Stimulated activated CD8-positive, alpha-beta memory T cell treated with anti-CD3 and anti-CD28 coated beads, Interleukin-7, amount 100 ng/mL, for 1 hour (primary cell): ENCODE measurements at regions not wholly inside any gene's neighbourhood (a gene's known extent, or its start where the extent isn't known, plus 50 kb on each side); places are given as distances from the start of the nearest gene placed in this dataset.
"Not testable (repeated sequence)": the region's sequence is repeated elsewhere in the genome, so short reads cannot be mapped to it uniquely, and the experiment has no call there.

ENCODE experiments used
- DNase-seq, 2 donors: peaks; one replicate each; pipeline ENCODE4 v3.0.0-alpha.2; 2020; ENCODE audit warnings: low read depth in 2 of 2

DNA sequence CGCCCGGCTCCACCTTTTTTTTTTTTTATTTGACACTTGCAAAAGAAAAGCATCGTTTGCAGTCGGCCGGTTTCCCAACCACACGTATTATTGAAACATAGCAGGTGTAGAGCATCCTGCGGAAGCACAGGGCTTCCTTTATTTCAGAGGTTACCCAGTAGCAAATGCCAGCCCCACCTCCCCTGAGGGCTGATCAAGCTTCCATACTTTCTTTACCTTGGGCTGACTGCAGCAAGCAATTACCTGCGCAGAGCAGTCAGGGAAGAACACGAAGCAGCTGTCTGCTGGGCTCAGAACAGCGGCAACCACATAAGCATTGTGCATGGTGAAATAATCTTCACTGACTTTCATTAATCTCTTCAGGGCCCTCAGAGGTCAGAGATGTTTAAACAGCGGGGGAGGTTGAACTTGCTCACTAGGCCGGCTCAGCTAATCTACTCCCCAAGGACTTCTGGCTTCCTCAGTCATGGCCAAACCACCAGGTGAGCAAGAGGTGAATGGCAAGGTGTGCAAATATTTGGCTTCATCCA, 784.7 kb upstream of the AUTS2 start:
- DNase-seq, result no peak

DNA sequence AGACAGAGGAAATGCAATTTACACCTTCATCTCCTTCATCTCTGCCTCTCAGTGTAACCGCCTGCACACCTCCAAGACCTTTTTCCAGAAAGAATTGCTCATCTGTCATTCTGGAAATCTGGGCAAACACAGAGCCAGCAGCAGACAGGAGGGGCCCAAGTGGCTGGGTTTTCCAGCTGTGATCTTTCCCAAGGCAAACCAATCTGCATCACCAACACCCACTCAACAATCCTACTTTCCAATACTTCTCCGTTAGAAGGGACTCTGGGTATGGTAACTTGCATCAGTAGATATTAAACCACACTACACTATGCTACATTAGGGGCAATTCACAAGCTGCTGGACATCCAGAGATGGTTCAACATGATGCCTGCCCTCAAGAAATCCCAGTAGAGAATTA, 781.8 kb upstream of the AUTS2 start:
- no peak for DNase-seq

DNA sequence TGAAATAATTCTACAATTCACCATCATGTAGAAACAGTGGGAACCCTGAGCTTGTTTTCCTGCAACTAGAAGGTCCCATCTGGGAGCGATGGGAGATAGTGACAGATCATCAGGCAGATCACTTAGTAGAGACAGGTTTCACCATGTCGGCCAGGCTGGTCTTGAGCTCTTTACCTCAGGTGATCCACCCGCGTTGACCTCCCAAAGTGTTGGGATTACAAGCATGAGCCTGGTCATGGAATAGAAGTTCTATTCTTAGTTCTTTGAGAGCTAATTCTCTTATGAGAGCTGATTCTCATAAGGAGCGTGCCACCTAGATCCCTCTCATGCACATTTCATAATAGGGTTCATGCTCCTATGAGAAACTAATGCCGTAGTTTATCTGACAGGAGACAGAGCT, 778.0 kb upstream of the AUTS2 start:
- DNase-seq, result no peak

DNA sequence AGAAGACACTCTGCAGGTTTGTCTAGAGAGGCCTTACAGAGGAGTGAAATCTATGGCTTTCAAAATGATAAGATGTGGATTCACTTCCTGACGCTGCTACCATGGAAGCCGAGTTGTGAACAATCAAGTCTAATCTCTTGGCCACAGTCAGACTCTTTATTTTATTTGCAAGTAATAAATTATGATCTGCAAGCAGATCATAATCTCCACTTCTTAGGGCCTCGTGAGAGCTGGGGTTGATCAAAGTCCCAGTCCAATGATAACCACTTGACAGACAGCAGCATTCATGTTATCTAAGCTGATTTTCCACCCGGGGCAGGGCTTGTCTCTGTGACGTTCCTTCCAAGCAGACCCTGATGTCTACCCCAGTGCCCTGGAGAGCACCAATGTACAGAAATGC, 776.4 kb upstream of the AUTS2 start:
- no peak for DNase-seq

DNA sequence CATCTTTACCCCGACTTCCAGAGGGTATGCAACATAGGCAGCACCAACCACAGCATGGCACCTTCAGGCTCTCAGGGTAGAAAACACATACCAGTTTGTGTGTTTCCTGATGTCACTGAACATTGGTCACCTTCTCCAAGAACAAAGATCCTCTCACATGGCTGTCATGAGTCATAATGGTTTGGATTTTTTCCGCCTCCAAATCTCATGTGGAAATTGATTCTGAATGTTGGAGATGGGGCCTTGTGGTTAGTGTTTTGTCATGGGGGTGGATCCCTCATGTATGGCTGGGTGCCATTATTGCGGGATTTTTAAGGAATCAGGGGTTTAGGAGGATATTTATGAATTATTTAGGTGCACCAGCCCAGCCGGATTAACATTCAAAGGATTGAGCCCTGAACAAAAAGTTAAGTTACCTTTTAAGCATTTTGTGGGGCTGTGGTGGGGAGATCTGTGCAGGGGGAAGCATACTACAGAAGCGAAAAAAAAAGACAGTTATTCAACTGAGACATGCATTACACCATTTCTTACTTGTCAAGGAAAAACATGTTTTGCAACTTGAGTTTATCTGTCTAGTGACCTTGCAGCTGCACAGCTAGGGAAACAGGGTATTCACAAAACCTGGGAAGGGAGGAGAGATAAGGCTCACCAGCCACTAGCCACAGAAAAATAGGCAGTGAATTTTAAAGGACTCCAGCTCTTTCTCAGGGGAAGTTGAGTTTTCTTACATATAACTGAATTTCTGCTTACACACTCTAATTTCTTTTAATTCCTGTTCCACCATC, 774.1 kb upstream of the AUTS2 start:
- no peak for DNase-seq

DNA sequence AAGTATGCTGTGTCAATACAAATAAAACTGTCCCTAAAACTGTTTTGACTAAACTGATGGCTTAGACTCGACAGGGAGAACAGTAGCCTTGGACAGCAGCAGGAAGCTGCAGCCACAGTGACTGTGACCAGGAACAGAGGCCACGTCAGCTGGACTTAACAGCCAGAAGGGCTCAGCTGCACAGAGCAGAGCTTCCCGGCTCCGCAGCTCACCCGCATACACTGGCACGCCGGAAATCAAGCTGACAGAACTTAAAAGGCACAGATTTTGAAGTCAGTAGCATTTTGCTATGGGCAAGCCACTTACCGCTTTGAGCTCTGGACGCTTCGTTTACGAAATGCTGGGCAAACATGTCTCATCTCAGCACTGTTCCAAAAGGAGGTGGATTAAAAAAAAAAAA, 769.7 kb upstream of the AUTS2 start:
- no peak for DNase-seq

DNA sequence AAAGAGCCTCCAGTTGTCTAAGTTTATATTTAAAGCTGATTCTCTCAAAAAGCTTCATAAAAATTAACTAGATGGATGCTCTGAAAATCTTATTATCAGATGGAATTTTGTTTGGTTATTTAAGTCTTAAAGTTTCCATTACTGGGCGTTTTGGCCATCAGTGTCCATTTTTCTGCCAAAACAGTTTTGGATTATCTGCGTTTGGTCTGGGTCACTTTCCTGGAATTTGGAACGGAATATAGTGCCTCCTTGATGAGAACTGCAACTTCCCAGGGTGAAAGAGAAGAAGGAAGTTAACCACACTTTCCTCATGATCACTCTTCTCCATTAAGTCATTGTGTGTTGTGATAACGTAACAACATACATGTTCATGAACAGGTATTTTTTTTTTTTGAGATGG, 764.9 kb upstream of the AUTS2 start:
- DNase-seq, result no peak

DNA sequence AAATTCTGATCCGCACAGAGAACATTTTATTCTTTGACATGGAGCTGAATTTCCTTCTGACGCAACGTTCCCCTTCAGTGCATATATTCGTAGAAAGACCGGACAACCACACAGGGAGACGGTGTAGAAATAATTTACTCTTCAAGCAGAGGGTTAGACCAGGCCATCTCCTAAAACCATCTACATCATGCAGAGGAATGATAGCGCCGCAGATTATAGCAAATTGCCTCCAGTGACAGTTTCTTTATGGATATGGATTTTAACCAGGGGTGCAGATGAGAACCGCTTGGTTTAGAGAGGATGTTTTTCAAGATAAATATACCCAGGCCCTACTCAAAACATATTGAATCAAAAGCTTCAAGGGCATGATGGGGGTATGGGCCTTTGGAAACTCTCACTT, 759.3 kb upstream of the AUTS2 start:
- DNase-seq, result no peak

DNA sequence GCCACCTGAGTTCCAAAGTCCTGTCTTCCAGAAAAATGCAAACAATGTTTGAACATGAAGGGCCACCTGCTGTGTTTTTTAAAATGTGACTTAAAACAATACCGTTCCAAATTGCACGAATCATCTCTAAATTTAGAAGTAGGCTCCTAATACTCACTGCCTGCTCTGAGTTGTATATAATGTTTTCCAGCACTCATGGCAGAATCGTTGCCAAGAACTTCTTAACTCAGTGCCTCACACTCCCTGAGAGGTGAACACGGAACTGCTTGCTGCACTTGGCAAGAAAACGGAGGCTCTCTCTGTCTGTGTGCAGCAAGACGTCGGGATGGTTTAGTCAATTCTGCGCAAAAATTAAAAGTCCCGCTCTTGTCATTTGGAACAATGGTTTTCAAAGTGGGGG, 757.3 kb upstream of the AUTS2 start:
- DNase-seq, result no peak

DNA sequence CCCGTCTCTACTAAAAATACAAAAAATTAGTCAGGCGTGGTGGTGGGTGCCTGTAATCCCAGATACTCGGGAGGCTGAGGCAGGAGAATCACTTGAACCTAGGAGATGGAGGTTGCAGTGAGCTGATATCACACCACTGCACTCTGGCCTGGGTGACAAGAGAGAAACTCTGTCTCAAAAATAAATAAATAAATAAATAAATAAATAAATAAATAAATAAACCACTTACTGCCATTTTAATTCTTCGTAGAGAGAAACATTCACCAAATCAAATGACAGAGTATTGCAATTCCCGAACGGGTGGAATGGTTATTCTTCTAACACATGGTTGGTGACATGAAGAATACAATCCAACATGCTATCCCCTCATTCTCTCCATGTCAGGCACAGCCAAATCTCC, 754.3 kb upstream of the AUTS2 start:
- DNase-seq, result not testable (repeated sequence)

DNA sequence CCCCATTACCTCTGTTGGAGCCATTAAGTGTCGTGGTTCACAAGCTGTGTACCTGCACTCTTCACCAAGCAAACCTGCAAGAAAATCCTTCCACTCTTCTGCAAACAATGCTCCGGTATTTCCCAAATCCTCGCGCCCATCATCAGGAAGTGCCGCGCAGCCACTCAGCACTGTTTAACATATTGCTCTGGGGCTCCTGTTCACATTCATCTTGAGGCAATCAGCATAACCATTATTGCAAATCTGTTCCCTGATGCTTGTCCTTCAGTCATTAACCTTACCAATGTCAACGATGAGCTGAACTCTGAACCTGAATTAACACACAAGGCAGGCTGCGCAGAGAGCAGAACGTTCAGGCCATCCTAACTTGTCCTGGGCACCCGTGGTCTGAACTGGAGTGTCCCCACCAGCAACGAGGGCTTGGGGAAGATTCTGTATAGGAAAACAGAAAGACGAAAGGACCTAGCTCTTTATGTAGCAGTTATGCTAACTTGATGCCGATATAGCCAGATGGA, 751.4 kb upstream of the AUTS2 start:
- no peak for DNase-seq

DNA sequence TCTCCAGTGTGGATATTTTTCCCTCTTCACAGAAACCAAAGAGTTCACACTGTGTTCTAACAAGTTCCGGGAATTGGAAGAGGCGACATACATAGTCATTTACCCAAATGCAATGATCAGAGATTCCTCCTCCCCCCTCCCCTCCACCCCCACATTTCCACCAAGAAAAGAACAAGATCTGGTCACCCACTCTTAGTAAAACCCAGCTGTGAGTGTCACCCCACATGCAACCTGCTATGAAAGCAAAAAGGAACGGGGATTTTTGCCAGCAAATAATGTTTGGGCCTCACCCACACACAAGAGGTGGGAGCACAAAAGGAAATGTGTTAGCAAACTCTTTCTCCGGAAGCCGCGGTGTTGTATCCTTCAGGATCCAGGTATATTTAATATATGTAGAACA, 745.0 kb upstream of the AUTS2 start:
- DNase-seq, result no peak

DNA sequence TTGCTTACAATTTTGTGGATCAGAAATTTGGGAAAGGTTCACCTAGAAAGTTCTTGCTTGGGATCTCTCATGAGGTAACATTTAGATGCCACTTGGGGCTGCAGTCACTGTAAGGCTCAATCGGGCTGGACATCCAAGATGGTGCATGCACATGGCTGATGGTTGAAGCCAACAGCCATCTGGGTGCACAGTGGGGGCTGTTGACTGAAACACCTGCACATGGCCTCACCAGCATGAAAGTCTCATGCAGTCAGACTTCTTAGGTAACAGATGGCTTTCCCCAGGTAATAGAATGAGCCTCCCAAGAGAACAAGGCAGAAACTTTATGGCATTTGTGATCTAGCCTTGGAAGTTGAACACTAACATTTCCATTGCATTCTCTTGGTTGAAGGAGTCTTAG, 740.7 kb upstream of the AUTS2 start:
- no peak for DNase-seq

DNA sequence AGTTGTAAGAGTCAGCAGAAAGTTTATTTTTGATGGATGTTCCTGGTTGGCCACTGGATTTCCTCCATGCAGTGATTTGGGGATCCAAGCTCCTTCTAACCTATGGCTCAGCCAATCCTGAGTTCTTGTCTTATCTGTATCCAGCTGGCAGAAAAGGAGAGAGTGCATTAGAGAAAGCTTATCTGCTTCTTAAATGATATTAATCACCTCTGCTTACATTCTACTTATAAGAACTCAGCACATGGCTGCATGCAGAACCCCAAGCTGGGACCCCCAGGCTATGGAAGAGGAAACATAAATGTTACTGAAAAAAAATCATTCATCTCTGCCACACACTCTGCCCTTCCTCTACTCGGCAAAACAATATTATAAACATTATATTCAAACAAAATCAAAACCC, 739.8 kb upstream of the AUTS2 start:
- no peak for DNase-seq

DNA sequence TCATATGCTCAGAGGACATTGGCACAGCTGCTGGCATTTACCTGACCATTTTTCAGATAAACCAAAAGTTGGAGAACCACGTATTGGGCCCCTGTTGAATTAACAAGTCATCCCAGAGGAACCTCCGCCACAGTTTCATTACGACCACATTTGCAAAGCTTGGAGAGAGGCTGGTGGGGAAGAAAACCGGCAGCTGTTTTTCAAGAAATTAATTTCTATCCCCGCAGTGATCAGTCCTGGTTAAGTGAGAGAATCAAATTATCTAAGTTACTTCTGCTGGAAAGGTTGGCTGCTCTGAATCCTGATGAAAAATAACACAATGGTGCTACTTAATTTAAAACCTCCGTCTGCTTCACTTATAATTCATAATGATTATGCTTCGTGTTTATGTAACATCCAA, 737.1 kb upstream of the AUTS2 start:
- no peak for DNase-seq

DNA sequence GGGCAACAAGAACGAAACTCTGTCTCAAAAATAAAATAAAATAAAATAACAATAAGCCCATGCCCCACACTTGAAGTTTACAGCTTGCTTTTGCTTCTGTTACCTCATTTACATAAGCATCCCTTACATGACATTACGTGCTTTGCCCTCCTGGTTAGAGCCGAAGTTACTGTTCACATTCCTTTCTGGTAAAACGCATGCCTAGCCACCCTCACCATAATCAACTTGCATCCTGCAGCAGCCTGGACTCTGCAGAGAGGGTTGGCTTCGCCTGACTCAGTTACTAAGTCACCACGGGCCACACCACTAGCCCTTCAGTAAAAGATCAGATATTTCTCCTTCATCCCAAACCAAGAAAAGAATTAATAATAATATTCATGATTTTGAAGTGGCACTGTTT, 736.0 kb upstream of the AUTS2 start:
- no peak for DNase-seq

DNA sequence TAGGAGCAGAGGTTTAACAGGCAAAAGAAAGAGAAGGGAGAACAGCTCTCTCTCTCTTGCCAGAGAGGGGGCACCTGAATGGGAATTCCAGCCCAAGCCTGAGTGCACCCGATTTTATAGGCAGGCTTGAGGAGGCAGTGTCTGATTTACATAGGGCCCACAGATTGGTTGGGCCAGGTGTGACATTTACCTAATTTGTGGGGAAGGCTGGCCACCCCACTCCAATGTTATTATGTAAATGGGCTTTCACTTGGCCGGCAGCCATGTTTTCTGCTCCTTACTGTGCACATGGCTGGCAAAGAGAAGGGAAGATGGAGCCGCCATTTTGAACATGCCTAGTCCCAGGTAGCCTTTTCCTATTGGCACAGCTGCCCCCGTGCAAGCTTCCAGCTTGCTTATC, 735.5 kb upstream of the AUTS2 start:
- DNase-seq, result no peak

DNA sequence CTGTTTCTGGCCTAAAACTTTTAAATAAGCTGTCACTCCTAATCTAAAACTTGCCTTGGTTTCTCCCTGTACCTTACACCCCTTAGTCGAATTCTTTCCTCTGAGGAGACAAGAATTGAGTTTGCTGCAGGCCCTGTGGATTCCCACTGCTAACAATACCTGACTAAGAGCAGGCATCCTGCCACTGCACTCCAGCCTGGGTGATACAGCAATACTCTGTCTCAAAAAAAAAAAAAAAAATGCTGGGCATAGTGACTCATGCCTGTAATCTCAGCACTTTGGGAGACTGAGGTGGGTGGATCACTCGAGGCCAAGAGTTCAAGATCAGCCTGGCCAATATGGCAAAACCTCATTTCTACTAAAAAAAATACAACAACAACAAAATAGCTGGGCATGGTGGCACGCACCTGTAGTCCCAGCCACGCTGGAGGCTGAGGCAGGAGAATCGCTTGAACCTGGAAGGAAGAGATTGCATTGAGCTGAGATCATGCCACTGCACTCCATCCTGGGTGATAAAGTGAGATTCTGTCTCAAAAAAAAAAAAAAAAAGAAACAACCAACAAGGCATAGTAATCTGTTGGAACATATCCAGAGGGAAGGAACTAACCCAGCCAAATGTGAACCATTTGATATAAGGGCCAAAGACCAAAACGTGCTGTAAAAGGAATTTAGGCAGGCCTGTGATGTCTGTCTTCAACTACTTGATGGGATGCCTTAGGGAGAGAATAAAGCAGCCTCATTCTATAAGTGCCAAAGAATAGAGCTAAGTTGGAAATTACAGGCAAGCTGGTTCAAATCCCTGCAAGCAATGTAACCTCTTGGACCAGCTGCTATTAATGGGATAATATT, 732.7 kb upstream of the AUTS2 start:
- DNase-seq, result no peak

DNA sequence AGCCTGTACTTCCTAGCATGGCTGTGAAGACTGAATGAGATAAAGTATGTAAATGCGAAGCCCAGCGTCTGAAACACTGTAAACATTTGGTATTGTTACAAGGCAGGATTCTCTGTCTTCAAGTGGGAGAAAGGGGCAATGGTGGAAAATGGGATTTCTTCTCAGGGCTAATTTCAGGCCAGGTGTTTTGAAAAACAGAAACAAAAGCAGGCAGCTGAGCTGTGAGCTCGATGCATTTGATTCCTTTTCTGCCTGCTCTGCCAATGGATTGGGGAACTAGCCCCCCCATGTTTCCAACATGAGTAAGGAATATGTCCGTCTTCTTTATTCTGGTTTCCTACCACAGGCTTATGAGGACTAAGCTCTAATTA, 732.1 kb upstream of the AUTS2 start:
- no peak for DNase-seq

DNA sequence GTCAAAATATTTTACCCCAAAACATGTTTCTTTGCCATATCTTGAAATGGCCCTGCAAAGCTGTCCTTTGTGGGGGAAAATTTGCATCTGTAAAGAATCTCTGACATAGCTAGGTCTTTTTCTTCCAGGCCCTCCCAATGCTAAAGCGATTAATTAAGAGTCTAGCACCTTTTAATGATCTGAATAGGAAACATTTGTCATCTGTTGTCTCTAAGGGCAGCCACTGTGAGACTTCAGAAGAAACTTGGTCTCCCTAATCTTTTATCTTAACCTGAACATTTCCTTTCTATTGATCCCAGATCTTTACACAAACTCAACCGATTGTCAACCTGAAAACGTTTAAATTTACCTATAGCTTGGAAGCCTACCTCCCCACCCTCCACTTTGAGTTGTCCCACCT, 731.6 kb upstream of the AUTS2 start:
- DNase-seq, result not testable (repeated sequence)

DNA sequence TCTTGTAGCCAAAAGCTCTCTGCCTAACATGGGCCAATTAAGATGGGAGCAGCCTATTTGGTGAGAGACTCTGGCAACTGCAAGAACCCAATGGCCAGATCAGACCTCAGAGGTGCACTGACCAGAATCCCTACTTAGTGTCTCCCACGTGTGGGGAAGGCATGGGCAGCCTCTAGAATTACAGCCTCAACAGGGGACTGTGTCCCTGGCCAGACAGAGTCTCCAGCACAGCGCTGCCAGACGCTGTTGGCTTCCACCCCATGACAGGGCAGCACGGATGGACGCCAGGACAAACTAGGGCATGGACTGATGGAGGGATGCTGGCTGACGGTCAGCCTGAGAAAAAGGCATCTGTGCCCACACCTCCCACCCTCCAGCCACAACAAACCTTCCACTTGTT, 729.3 kb upstream of the AUTS2 start:
- DNase-seq, result no peak

DNA sequence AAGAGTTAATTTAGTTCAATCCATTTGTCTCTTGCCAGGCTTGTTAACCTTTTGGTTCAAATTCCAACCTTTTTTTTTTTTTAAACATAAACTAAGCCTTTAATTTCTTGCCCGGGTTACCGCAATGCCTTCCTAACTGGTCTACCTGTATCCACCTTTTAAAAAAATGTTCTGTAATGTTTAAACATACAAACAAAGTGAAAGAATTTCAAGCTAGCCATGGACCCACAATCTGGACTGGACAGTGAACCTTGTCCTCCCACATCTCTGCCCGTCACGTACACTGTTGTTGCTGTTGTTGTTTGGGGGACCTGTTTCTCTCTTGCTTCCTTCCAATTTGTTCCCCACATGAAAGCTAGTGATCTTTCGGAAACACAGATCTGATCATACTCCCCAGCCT, 724.7 kb upstream of the AUTS2 start:
- no peak for DNase-seq

DNA sequence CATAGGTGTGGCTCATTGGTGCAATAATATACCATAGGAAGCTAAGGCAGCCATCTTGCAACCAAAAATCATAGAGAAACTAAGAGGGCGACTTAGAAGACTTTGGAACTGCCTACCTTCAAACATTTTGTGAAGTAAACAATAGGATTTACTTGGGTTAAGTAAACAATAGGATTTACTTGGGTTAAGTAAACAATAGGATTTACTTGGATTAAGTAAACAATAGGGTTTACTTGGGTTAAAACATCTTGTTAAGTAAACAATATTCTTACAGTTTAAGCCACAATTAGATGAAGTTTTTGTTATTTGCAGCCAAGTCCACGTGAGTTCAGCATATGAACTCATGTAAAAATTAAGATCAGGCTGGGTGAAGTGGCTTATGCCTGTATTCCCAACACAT, 722.4 kb upstream of the AUTS2 start:
- no peak for DNase-seq
